CD4-positive, alpha-beta memory T cell (primary cell): ENCODE measurements at regions not wholly inside any gene's neighbourhood (a gene's known extent, or its start where the extent isn't known, plus 50 kb on each side); places are given as distances from the start of the nearest gene placed in this dataset.
"Not testable (repeated sequence)": the region's sequence is repeated elsewhere in the genome, so short reads cannot be mapped to it uniquely, and the experiment has no call there.

Source experiments
- CTCF ChIA-PET: fragments of 350-600 bp; sonication (Branson Sonifier 250); formaldehyde crosslinking; loops from one replicate; lab custom pipeline; 2021; ENCODE audit warnings: inconsistent platforms; ENCODE audit not compliant: partially characterized antibody; lab: Charles Lee
- POLR2A ChIA-PET: fragments of 350-600 bp; sonication (Branson Sonifier 250); formaldehyde crosslinking; loops from one replicate; lab custom pipeline; 2021; ENCODE audit not compliant: partially characterized antibody; lab: Charles Lee
- DNase-seq, 5 donors: peaks; one replicate each; pipeline versions ENCODE4 v3.0.0 to v3.0.0-alpha.2; 2020 to 2022; ENCODE audit warnings: mixed read lengths in 1 of 5
- H3K27ac ChIP-seq: one replicate; pipeline ENCODE4 v1.7.0; 2013; ENCODE audit warnings: low read depth, low read length
- H3K27me3 ChIP-seq: 2 replicates; pipeline ENCODE4 v1.7.0; 2013; ENCODE audit warnings: mild to moderate bottlenecking, low read length, moderate library complexity; ENCODE audit not compliant: insufficient read depth
- H3K36me3 ChIP-seq: 2 replicates; pipeline ENCODE4 v1.7.0; 2013; ENCODE audit warnings: mild to moderate bottlenecking, low read length, moderate library complexity; ENCODE audit not compliant: insufficient read depth
- H3K4me1 ChIP-seq: 2 replicates; pipeline ENCODE4 v1.7.0; 2013; ENCODE audit warnings: mild to moderate bottlenecking, low read length, moderate library complexity; ENCODE audit not compliant: insufficient read depth
- H3K4me3 ChIP-seq, 2 donors: one replicate each; pipeline ENCODE4 v1.7.0; 2013; ENCODE audit warnings: low read length in 2 of 2, mild to moderate bottlenecking in 1 of 2
- H3K9me3 ChIP-seq, 2 donors: one replicate each; pipeline ENCODE4 v1.7.0; 2013; ENCODE audit warnings: low read length in 2 of 2, control low read depth in 1 of 2; ENCODE audit not compliant: control insufficient read depth in 1 of 2
- H3K27ac Mint-ChIP-seq, 7 donors: one replicate each; pipeline ENCODE4 v1.8.0; 2020 to 2021; ENCODE audit warnings: mixed read lengths in 7 of 7, mild to moderate bottlenecking in 6 of 7, inconsistent platforms in 3 of 7, moderate library complexity in 3 of 7
- H3K27me3 Mint-ChIP-seq, 2 donors: one replicate each; pipeline ENCODE4 v1.8.0; 2020 to 2021; ENCODE audit warnings: mixed read lengths in 2 of 2
- H3K36me3 Mint-ChIP-seq, 2 donors: one replicate each; pipeline ENCODE4 v1.8.0; 2020 to 2021; ENCODE audit warnings: mixed read lengths in 2 of 2, inconsistent platforms in 1 of 2, mild to moderate bottlenecking in 1 of 2
- H3K4me1 Mint-ChIP-seq, 4 donors: one replicate each; pipeline ENCODE4 v1.8.0; 2020 to 2021; ENCODE audit warnings: mixed read lengths in 4 of 4, mild to moderate bottlenecking in 1 of 4
- H3K4me3 Mint-ChIP-seq, 8 donors: one replicate each; pipeline ENCODE4 v1.8.0; 2020 to 2021; ENCODE audit warnings: mixed read lengths in 8 of 8, mild to moderate bottlenecking in 7 of 8, moderate library complexity in 6 of 8, inconsistent platforms in 3 of 8
- H3K9me3 Mint-ChIP-seq, 8 donors: one replicate each; pipeline ENCODE4 v1.8.0; 2020 to 2021; ENCODE audit warnings: mixed read lengths in 8 of 8, mild to moderate bottlenecking in 5 of 8, inconsistent platforms in 3 of 8, moderate library complexity in 1 of 8
- intact Hi-C: fragments of 100-400 bp; cut with micrococcal nuclease; formaldehyde crosslinking; loops from one replicate; pipeline ENCODE4 v1.15.1; 2023

GRCh38 chr15:70579766-70580165 is 183.6 kb downstream of the UACA start:
- peaks cover 0 to 4% (median 0%) of the 10 kb centered on the region in 8 donors for H3K9me3 Mint-ChIP-seq
- Histone ChIP-seq H3K27ac (no peak overlapping the region), H3K9me3 (no peaks in the 10 kb centered on the region), H3K4me1 (peaks cover 5% of the 10 kb centered on the region), H3K27me3 (no peaks in the 10 kb centered on the region), H3K4me3 (no peak overlapping the region), H3K36me3 (no peaks in the 10 kb centered on the region)
- intact Hi-C loops = loop anchor here (10.0 kb wide), 1 partner anchor 1105 kb away; no protein-coding TSS in a partner anchor
- H3K4me1 Mint-ChIP-seq = peaks cover 0 to 4% (median 2%) of the 10 kb centered on the region in 4 donors
- ChIA-PET CTCF (no interaction called here), POLR2A (interaction anchor here (1.3 kb wide), 1 partner anchor 113 kb away, joined by 3 read pairs; no protein-coding TSS in a partner anchor)
- H3K4me3 Mint-ChIP-seq = no peak overlapping the region
- no peak overlapping the region for H3K27ac Mint-ChIP-seq
- H3K36me3 Mint-ChIP-seq = no peaks in the 10 kb centered on the region
- no peak for DNase-seq
- peaks cover 4 to 11% of the 10 kb centered on the region in 2 donors for H3K27me3 Mint-ChIP-seq

- POLR2A ChIA-PET = no interaction called here
- Histone ChIP-seq H3K4me3 (no peak overlapping the region), H3K27ac (no peak overlapping the region), H3K9me3 (no peaks in the 10 kb centered on the region), H3K27me3 (no peaks in the 10 kb centered on the region), H3K4me1 (peaks cover 5% of the 10 kb centered on the region), H3K36me3 (no peaks in the 10 kb centered on the region)
- intact Hi-C loops = no loop called here
- Mint-ChIP-seq H3K27me3 (peaks cover 2% of the 10 kb centered on the region in 2 donors), H3K4me3 (no peak overlapping the region), H3K36me3 (no peaks in the 10 kb centered on the region), H3K9me3 (peaks cover 0 to 11% (median 4%) of the 10 kb centered on the region in 8 donors), H3K27ac (no peak overlapping the region), H3K4me1 (peaks cover 0 to 2% (median 0%) of the 10 kb centered on the region in 4 donors)
- CTCF ChIA-PET = no interaction called here
- no peak for DNase-seq
Observed at GRCh38 chr15:70578196-70578595, 185.2 kb downstream of the UACA start.

GRCh38 chr15:70576696-70577095 is 186.7 kb downstream of the UACA start:
- H3K9me3 ChIP-seq = no peaks in the 10 kb centered on the region
- ChIA-PET CTCF (interaction anchor here (0.8 kb wide), 1 partner anchor 146 kb away, joined by 4 read pairs; no protein-coding TSS in a partner anchor), POLR2A (no interaction called here)
- Mint-ChIP-seq H3K4me3 (no peak overlapping the region), H3K36me3 (no peaks in the 10 kb centered on the region), H3K9me3 (peaks cover 0 to 13% (median 4%) of the 10 kb centered on the region in 8 donors), H3K27ac (no peak overlapping the region), H3K4me1 (peaks cover 0 to 2% (median 0%) of the 10 kb centered on the region in 4 donors), H3K27me3 (peaks cover 2% of the 10 kb centered on the region in 2 donors)
- DNase-seq = no peak
- H3K27ac ChIP-seq = no peak overlapping the region
- H3K27me3 ChIP-seq = no peaks in the 10 kb centered on the region
- no peaks in the 10 kb centered on the region for H3K36me3 ChIP-seq
- intact Hi-C loops = no loop called here
- H3K4me1 ChIP-seq = peaks cover 5% of the 10 kb centered on the region
- no peak overlapping the region for H3K4me3 ChIP-seq

GRCh38 chr15:70576276-70576675 is 187.1 kb downstream of the UACA start:
- POLR2A ChIA-PET = no interaction called here

GRCh38 chr15:70575231-70576226 is 187.8 kb downstream of the UACA start:
- Histone ChIP-seq H3K27me3 (no peaks in the 10 kb centered on the region), H3K27ac (no peak overlapping the region), H3K4me3 (no peak overlapping the region), H3K9me3 (no peaks in the 10 kb centered on the region), H3K4me1 (peaks cover 1% of the 10 kb centered on the region), H3K36me3 (no peaks in the 10 kb centered on the region)
- no peak overlapping the region for H3K27ac Mint-ChIP-seq
- H3K27me3 Mint-ChIP-seq = peaks cover 2% of the 10 kb centered on the region in 2 donors
- ChIA-PET CTCF (interaction anchor here (1.6 kb wide), 2 partner anchors 10 to 13 kb away, joined by 4 read pairs; no protein-coding TSS in a partner anchor), POLR2A (no interaction called here)
- intact Hi-C loops = no loop called here
- H3K9me3 Mint-ChIP-seq = peaks cover 0 to 13% (median 4%) of the 10 kb centered on the region in 8 donors
- peaks cover 0 to 2% (median 0%) of the 10 kb centered on the region in 4 donors for H3K4me1 Mint-ChIP-seq
- H3K4me3 Mint-ChIP-seq = no peak overlapping the region
- no peak for DNase-seq
- no peaks in the 10 kb centered on the region for H3K36me3 Mint-ChIP-seq

More at GRCh38 chr15:70576276-70576675, 187.1 kb downstream of the UACA start:
- DNase-seq = no peak
- Mint-ChIP-seq H3K9me3 (peaks cover 0 to 13% (median 4%) of the 10 kb centered on the region in 8 donors), H3K4me1 (peaks cover 0 to 2% (median 0%) of the 10 kb centered on the region in 4 donors), H3K4me3 (no peak overlapping the region), H3K27ac (no peak overlapping the region), H3K36me3 (no peaks in the 10 kb centered on the region), H3K27me3 (peaks cover 2% of the 10 kb centered on the region in 2 donors)
- Histone ChIP-seq H3K4me3 (no peak overlapping the region), H3K27me3 (no peaks in the 10 kb centered on the region), H3K27ac (no peak overlapping the region), H3K9me3 (no peaks in the 10 kb centered on the region), H3K4me1 (peaks cover 5% of the 10 kb centered on the region), H3K36me3 (no peaks in the 10 kb centered on the region)
- intact Hi-C loops = no loop called here
- CTCF ChIA-PET = interaction anchor here (0.8 to 1.6 kb wide), 2 partner anchors 14 to 146 kb away, joined by 4 read pairs; no protein-coding TSS in a partner anchor

- H3K4me1 ChIP-seq, H3K4me3 Mint-ChIP-seq, H3K36me3 ChIP-seq, H3K27me3 Mint-ChIP-seq, H3K27me3 ChIP-seq, H3K36me3 Mint-ChIP-seq, POLR2A ChIA-PET, H3K27ac Mint-ChIP-seq, H3K9me3 ChIP-seq, H3K4me1 Mint-ChIP-seq, H3K4me3 ChIP-seq, intact Hi-C loops, H3K27ac ChIP-seq, DNase-seq: not testable (repeated sequence)
- H3K9me3 Mint-ChIP-seq = peaks cover 0 to 13% (median 4%) of the 10 kb centered on the region in 8 donors
- CTCF ChIA-PET = interaction anchor here (1.6 kb wide), 1 partner anchor 11 kb away, joined by 4 read pairs; no protein-coding TSS in a partner anchor
Observed at GRCh38 chr15:70574325-70574724, 189.0 kb downstream of the UACA start.
